Testis (tissue), 2 donors: ENCODE measurements at regions not wholly inside any gene's neighbourhood (a gene's known extent, or its start where the extent isn't known, plus 50 kb on each side); places are given as distances from the start of the nearest gene placed in this dataset.

Experiments used
- POLR2A ChIP-seq: fragments of 450-650 bp; IDR thresholded peaks from one replicate; pipeline ENCODE4 v1.6.1; 2017; ENCODE audit warnings: antibody characterized with exemption, mild to moderate bottlenecking, moderate library complexity
- TF ChIP-seq, protein P1 (sequence below), 3 experiments: fragments of 450-650 bp in 2 of 3; fragments of 200-600 bp in 1 of 3; sonication (generic) in 1 of 3; IDR thresholded peaks; one replicate each; pipeline ENCODE4 v1.5.1; 2016 to 2019; ENCODE audit warnings: antibody characterized with exemption in 3 of 3, mild to moderate bottlenecking in 2 of 3, moderate library complexity in 1 of 3

DNA sequence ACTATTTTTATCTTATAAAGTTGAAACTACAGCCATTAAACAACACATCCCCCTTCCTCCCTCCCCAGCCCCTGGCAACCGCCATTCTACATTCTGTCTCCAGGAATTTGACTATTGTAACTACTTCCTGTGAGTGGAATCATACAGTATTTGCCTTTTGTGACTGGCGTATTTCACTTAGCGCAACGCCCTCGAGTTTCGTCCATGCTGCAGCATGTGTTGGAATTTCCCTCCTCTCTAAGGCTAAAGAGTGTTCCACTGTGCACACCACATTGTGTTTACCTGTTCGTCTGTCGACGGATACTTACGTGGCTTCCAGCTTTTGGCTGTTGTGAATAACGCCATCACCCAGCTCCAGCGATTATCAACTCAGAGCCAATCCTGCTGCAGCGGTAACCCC, 52.0 kb upstream of the DLG1 start:
- TF ChIP-seq POLR2A: no peak
- TF ChIP-seq, protein P1, sequence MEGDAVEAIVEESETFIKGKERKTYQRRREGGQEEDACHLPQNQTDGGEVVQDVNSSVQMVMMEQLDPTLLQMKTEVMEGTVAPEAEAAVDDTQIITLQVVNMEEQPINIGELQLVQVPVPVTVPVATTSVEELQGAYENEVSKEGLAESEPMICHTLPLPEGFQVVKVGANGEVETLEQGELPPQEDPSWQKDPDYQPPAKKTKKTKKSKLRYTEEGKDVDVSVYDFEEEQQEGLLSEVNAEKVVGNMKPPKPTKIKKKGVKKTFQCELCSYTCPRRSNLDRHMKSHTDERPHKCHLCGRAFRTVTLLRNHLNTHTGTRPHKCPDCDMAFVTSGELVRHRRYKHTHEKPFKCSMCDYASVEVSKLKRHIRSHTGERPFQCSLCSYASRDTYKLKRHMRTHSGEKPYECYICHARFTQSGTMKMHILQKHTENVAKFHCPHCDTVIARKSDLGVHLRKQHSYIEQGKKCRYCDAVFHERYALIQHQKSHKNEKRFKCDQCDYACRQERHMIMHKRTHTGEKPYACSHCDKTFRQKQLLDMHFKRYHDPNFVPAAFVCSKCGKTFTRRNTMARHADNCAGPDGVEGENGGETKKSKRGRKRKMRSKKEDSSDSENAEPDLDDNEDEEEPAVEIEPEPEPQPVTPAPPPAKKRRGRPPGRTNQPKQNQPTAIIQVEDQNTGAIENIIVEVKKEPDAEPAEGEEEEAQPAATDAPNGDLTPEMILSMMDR (IDR thresholded peaks at IDR 0.05): no peak
